Brain microvascular endothelial cell (primary cell): ENCODE measurements at regions not wholly inside any gene's neighbourhood (a gene's known extent, or its start where the extent isn't known, plus 50 kb on each side); places are given as distances from the start of the nearest gene placed in this dataset.

ENCODE experiments used
- DNase-seq: peaks from one replicate; pipeline ENCODE4 v3.0.0-alpha.2; 2020
- H3K27ac ChIP-seq: fragments of 250-450 bp; sonication (Bioruptor Pico); 2 replicates; pipeline ENCODE4 v1.5.1; 2020; ENCODE audit warnings: mild to moderate bottlenecking, moderate library complexity
- H3K27me3 ChIP-seq: fragments of 250-450 bp; sonication (Bioruptor Pico); replicated peaks from 2 replicates; pipeline ENCODE4 v1.5.1; 2020; ENCODE audit warnings: mild to moderate bottlenecking
- H3K36me3 ChIP-seq: fragments of 250-450 bp; sonication (Bioruptor Pico); replicated peaks from 2 replicates; pipeline ENCODE4 v1.5.1; 2020; ENCODE audit warnings: mild to moderate bottlenecking
- H3K4me3 ChIP-seq: 2 replicates; pipeline ENCODE4 v1.5.1; 2011; ENCODE audit warnings: low read depth, mild to moderate bottlenecking, control low read depth, low read length, moderate library complexity
- in situ Hi-C: cut with HindIII; loops from 2 replicates; pipeline ENCODE4 v1.10.0; 2017; ENCODE audit warnings: low sequenced_read_pairs, low pct_ligation_motif_present
- TF ChIP-seq, protein P1 (sequence below): IDR thresholded peaks from 2 replicates; pipeline ENCODE4 v1.5.1; 2011; ENCODE audit warnings: low read depth, mild to moderate bottlenecking, moderate library complexity, low read length, control low read depth, inconsistent platforms; ENCODE audit errors: missing control alignments

DNA sequence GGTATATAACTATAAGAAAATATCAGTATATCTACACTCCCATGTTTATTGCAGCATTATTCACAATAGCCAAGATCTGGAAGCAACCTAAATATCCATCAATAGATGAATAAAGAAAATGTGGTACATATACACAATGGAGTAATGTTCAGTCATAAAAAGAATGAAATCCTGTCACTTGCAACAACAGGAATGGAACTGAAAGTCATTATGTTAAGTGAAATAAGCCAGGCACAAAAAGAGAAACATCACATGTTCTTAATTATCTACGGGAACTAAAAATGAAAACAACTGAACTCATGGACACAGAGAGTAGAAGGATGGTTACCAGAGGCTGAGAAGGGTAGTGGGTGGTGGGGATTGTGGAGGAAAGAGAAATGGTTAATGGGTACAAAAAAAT lies 665.2 kb downstream of the TBC1D4 start:
- in situ Hi-C loops, result no loop called here
- DNase-seq, result no peak
- TF ChIP-seq, protein P1, sequence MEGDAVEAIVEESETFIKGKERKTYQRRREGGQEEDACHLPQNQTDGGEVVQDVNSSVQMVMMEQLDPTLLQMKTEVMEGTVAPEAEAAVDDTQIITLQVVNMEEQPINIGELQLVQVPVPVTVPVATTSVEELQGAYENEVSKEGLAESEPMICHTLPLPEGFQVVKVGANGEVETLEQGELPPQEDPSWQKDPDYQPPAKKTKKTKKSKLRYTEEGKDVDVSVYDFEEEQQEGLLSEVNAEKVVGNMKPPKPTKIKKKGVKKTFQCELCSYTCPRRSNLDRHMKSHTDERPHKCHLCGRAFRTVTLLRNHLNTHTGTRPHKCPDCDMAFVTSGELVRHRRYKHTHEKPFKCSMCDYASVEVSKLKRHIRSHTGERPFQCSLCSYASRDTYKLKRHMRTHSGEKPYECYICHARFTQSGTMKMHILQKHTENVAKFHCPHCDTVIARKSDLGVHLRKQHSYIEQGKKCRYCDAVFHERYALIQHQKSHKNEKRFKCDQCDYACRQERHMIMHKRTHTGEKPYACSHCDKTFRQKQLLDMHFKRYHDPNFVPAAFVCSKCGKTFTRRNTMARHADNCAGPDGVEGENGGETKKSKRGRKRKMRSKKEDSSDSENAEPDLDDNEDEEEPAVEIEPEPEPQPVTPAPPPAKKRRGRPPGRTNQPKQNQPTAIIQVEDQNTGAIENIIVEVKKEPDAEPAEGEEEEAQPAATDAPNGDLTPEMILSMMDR, result no peak
- no peaks in the 10 kb centered on the region for H3K27me3 ChIP-seq
- no peaks in the 10 kb centered on the region for H3K36me3 ChIP-seq
- H3K27ac ChIP-seq, result no peak overlapping the region
- H3K4me3 ChIP-seq, result no peak overlapping the region

DNA sequence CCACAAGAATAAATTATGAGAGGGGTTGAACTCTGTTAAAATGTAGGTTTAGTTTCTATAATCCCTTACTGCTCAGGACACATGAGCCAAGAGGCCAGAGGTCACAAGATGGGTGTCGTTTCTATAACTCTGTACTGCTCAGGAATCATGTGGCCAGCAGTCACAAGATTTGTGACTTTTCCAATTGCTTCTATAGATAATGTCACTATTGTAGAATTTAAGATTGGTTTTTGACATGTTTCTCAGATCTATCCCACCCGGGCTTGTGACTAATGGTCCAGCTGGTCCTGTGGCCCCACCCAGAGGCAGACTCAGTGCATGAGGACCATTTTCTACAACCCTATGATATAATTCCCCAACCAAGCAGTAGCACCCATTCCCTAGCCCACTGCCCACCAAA lies 662.0 kb upstream of the KLF12 start:
- DNase-seq, result no peak
- in situ Hi-C loops, result no loop called here

DNA sequence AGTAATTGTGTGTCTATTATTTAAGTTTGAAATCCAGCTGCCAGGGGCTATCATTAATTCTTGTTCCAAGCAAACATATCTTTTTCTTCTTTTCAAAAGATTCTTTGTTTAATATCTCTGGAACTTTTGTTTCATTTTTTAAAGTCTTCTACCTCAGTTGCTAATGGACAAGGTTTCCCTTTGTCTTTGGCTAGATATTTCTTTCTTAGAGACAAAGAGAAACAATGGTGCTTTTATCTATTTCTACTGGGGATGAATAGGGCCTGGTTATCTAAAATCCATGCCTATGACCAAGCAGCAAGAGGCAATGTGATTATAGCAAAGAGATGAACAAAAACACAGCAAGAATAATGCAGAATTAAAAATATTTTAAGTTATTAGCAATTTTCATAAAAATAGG lies 661.3 kb upstream of the KLF12 start:
- in situ Hi-C loops, result no loop called here
- H3K4me3 ChIP-seq, result no peak overlapping the region

More for the DNA sequence above, 662.0 kb upstream of the KLF12 start:
- no peaks in the 10 kb centered on the region for H3K36me3 ChIP-seq
- TF ChIP-seq, protein P1, result peak; percentile 18
- H3K4me3 ChIP-seq, result no peak overlapping the region
- no peaks in the 10 kb centered on the region for H3K27me3 ChIP-seq
- H3K27ac ChIP-seq, result no peak overlapping the region

DNA sequence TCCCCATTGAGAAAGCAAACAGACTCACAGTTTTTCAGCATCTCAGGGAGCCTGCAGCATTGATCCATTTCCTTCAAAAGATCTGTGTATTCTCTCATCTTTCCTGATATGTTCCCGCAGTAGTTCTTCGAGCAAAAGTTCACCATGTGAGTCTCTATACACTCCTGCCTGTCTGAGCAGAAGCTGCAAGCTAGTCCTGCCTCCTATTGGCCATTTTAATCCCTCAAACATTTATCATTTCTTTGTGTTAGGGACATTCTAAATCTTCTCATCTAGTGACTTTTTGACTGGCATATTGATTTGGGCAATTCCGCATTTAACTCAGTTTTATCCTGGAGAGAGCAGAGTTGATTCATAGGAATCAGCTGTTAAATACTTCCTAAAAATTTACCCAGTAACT lies 660.4 kb upstream of the KLF12 start:
- no peak overlapping the region for H3K27ac ChIP-seq
- TF ChIP-seq, protein P1, result peak; percentile 30
- H3K27me3 ChIP-seq, result no peaks in the 10 kb centered on the region
- H3K36me3 ChIP-seq, result no peaks in the 10 kb centered on the region
- in situ Hi-C loops, result no loop called here
- no peak for DNase-seq
- H3K4me3 ChIP-seq, result no peak overlapping the region

More for the DNA sequence above, 661.3 kb upstream of the KLF12 start:
- Histone ChIP-seq H3K27ac (no peak overlapping the region), H3K27me3 (no peaks in the 10 kb centered on the region), H3K36me3 (no peaks in the 10 kb centered on the region)
- TF ChIP-seq, protein P1, result no peak
- DNase-seq, result no peak

DNA sequence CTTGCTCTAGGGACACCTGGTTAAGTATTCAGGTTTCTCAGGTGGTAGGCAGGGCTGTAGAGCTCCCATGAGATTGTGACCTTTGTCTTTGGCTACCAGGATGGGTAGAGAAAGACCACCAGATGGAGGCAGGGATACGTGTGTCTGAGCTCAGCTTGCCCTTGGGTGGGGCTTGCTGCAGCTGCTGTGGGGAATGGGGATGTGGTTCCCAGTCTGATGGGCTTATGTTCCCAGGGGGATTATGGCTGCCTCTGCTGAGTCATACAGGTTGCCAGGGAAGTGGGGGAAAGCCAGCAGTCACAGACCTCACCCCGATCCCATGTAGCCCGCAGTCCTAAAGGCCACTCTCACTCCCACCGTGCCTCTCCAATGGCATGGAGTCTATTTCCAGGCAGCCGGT lies 659.9 kb upstream of the KLF12 start:
- Histone ChIP-seq H3K27me3 (no peaks in the 10 kb centered on the region), H3K36me3 (no peaks in the 10 kb centered on the region), H3K27ac (no peak overlapping the region), H3K4me3 (no peak overlapping the region)
- in situ Hi-C loops, result no loop called here
- TF ChIP-seq, protein P1, result no peak
- no peak for DNase-seq

DNA sequence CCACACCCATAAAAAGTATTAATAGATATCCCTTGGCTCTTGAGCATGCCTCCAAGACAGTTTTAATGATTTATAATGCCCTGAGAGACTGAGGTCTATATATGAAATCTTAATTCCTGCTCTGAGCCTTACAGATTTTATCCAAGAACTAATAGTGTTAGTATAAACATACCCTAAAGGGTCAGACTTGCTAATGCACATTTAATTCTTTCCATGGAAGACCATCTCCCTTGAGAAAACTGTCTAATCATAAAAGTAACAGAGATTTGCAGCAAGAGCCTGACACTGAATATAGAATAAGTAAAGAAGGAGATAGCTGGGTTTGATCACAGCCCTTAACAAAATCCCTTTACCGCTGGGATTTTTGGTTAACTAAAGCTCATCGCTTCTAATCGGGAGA lies 650.8 kb upstream of the KLF12 start:
- Histone ChIP-seq H3K36me3 (no peaks in the 10 kb centered on the region), H3K4me3 (no peak overlapping the region), H3K27ac (no peak overlapping the region), H3K27me3 (no peaks in the 10 kb centered on the region)
- no peak for DNase-seq
- TF ChIP-seq, protein P1, result no peak
- in situ Hi-C loops, result no loop called here
